ENCODE measurements at regions not wholly inside any gene's neighbourhood (a gene's known extent, or its start where the extent isn't known, plus 50 kb on each side); places are given as distances from the start of the nearest gene placed in this dataset.

- Histone ChIP-seq H4K20me1 (ENCODE audit: insufficient read depth, low read length) (no peaks in the 10 kb centered on the region), H2AFZ (ENCODE audit: low read length) (no peak overlapping the region), H3K27me3 (ENCODE audit: insufficient read depth, low read length) (no peaks in the 10 kb centered on the region), H3F3A (ENCODE audit: insufficient read depth, low read length) (no peaks in the 10 kb centered on the region), H3K79me2 (ENCODE audit: insufficient read depth, low read length) (no peaks in the 10 kb centered on the region), H3K9me3 (ENCODE audit: low read length) (no peaks in the 10 kb centered on the region), H3K4me1 (ENCODE audit: insufficient read depth, low read length, severe bottlenecking) (no peaks in the 10 kb centered on the region), H3K36me3 (ENCODE audit: insufficient read depth, low read length) (no peaks in the 10 kb centered on the region), H3K27ac (ENCODE audit: low read depth, low read length, poor library complexity, severe bottlenecking) (no peak overlapping the region), H3K4me2 (ENCODE audit: low read length) (no peak overlapping the region), H3K9ac (ENCODE audit: low read length) (no peak overlapping the region), H3K4me3 (ENCODE audit: low read depth, low read length, poor library complexity, severe bottlenecking) (no peak overlapping the region), H3K9me2 (ENCODE audit: low read depth, low read length) (no peaks in the 10 kb centered on the region)
- no peak for TF ChIP-seq EZH2 (IDR thresholded peaks at IDR 0.05; ENCODE audit: borderline replicate concordance, low read length)
- TF ChIP-seq, protein P1, sequence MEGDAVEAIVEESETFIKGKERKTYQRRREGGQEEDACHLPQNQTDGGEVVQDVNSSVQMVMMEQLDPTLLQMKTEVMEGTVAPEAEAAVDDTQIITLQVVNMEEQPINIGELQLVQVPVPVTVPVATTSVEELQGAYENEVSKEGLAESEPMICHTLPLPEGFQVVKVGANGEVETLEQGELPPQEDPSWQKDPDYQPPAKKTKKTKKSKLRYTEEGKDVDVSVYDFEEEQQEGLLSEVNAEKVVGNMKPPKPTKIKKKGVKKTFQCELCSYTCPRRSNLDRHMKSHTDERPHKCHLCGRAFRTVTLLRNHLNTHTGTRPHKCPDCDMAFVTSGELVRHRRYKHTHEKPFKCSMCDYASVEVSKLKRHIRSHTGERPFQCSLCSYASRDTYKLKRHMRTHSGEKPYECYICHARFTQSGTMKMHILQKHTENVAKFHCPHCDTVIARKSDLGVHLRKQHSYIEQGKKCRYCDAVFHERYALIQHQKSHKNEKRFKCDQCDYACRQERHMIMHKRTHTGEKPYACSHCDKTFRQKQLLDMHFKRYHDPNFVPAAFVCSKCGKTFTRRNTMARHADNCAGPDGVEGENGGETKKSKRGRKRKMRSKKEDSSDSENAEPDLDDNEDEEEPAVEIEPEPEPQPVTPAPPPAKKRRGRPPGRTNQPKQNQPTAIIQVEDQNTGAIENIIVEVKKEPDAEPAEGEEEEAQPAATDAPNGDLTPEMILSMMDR (IDR thresholded peaks at IDR 0.05; ENCODE audit: low read length) = no peak
These were observed 241.3 kb downstream of the MREG start for GRCh38 chr2:215772003-215772402.

GRCh38 chr2:215771241-215771640 lies 242.1 kb downstream of the MREG start:
- Histone ChIP-seq H4K20me1 (ENCODE audit: insufficient read depth, low read length) (no peaks in the 10 kb centered on the region), H3K9me2 (ENCODE audit: low read depth, low read length) (no peaks in the 10 kb centered on the region), H3K36me3 (ENCODE audit: insufficient read depth, low read length) (no peaks in the 10 kb centered on the region), H3K4me2 (ENCODE audit: low read length) (no peak overlapping the region), H3K27ac (ENCODE audit: low read depth, low read length, poor library complexity, severe bottlenecking) (no peak overlapping the region), H3K9me3 (ENCODE audit: low read length) (no peaks in the 10 kb centered on the region), H3K27me3 (ENCODE audit: insufficient read depth, low read length) (no peaks in the 10 kb centered on the region), H3K79me2 (ENCODE audit: insufficient read depth, low read length) (no peaks in the 10 kb centered on the region), H3F3A (ENCODE audit: insufficient read depth, low read length) (no peaks in the 10 kb centered on the region), H3K4me1 (ENCODE audit: insufficient read depth, low read length, severe bottlenecking) (no peaks in the 10 kb centered on the region), H3K9ac (ENCODE audit: low read length) (no peak overlapping the region), H2AFZ (ENCODE audit: low read length) (no peak overlapping the region), H3K4me3 (ENCODE audit: low read depth, low read length, poor library complexity, severe bottlenecking) (no peak overlapping the region)
- no peak for TF ChIP-seq EZH2 (IDR thresholded peaks at IDR 0.05; ENCODE audit: borderline replicate concordance, low read length)
- TF ChIP-seq, protein P1 (IDR thresholded peaks at IDR 0.05; ENCODE audit: low read length) = no peak

DNA sequence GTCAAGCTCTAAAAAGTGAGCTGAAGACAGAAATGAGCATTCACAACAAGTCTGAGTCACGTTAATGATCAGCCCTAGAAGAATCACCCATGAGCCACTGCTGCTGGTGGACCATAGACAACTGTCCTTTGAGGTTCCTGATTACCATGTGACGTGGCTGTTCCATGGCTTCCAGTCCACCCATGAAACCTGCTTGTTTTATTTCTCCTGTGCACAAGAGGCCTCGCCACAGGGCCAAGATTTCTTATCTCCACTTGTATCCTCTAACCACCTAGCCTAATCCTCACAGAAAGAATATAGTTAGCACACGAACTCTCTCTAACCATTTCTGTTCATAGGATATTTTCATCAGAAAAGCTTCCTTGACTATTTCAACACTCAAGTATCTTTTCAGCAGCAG lies 242.7 kb downstream of the MREG start:
- H3K4me1 ChIP-seq (ENCODE audit: insufficient read depth, low read length, severe bottlenecking) = no peaks in the 10 kb centered on the region
- H3K9me3 ChIP-seq (ENCODE audit: low read length) = no peaks in the 10 kb centered on the region
- H3K36me3 ChIP-seq (ENCODE audit: insufficient read depth, low read length) = no peaks in the 10 kb centered on the region
- no peak overlapping the region for H2AFZ ChIP-seq (ENCODE audit: low read length)
- H3K27me3 ChIP-seq (ENCODE audit: insufficient read depth, low read length) = no peaks in the 10 kb centered on the region
- H3K79me2 ChIP-seq (ENCODE audit: insufficient read depth, low read length) = no peaks in the 10 kb centered on the region
- no peak overlapping the region for H3K4me3 ChIP-seq (ENCODE audit: low read depth, low read length, poor library complexity, severe bottlenecking)
- no peaks in the 10 kb centered on the region for H3F3A ChIP-seq (ENCODE audit: insufficient read depth, low read length)
- TF ChIP-seq, protein P1 (IDR thresholded peaks at IDR 0.05; ENCODE audit: low read length) = no peak
- no peak for TF ChIP-seq EZH2 (IDR thresholded peaks at IDR 0.05; ENCODE audit: borderline replicate concordance, low read length)
- no peak overlapping the region for H3K4me2 ChIP-seq (ENCODE audit: low read length)
- no peaks in the 10 kb centered on the region for H3K9me2 ChIP-seq (ENCODE audit: low read depth, low read length)
- H3K27ac ChIP-seq (ENCODE audit: low read depth, low read length, poor library complexity, severe bottlenecking) = no peak overlapping the region
- H3K9ac ChIP-seq (ENCODE audit: low read length) = no peak overlapping the region
- no peaks in the 10 kb centered on the region for H4K20me1 ChIP-seq (ENCODE audit: insufficient read depth, low read length)
